GM21825 (cell line): ENCODE measurements at regions not wholly inside any gene's neighbourhood (a gene's known extent, or its start where the extent isn't known, plus 50 kb on each side); places are given as distances from the start of the nearest gene placed in this dataset.

Source experiments
- ATAC-seq: cut with Tn5 transposase; IDR thresholded peaks from one replicate; pipeline ENCODE4 v1.9.1; 2021; ENCODE audit warnings: mild to moderate bottlenecking, moderate library complexity; ENCODE audit not compliant: unreplicated experiment

DNA sequence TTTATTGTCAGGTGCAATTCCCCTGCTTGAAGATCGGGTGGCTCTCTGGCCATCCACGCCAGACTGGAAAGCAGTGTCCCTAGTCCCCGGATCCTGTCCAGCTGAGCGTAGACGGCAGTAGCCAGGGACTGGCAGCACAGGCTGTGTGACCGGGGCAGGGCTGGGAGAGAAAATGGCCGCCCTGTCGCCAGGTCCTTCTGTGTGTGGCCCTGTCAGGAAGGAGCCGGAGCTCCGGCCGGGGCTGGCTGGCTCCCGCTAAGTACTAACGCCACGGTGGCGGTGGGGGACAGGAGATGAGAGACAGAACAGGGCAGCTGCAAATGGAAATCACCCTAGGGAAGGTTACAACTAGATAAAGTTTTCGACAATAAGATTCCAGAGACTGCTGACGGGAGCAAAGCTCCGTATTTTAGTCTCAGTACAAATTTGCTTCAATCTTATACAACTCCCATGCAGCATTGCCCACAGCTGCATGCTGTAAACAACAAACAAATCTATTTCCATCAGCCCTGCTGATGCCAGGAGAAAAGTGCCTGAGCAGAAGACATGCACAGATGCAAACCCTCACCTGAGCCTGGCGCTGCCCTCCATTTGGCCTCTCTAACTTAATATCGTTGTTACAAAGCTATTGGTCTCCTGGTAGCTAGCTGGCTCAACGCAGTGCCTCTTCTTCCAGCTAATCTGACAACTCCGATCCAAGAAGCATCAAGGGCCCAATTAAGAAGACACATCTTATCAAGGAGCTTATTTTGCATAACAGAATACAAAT is 253.0 kb downstream of the TSHZ3 start:
- no peak for ATAC-seq

DNA sequence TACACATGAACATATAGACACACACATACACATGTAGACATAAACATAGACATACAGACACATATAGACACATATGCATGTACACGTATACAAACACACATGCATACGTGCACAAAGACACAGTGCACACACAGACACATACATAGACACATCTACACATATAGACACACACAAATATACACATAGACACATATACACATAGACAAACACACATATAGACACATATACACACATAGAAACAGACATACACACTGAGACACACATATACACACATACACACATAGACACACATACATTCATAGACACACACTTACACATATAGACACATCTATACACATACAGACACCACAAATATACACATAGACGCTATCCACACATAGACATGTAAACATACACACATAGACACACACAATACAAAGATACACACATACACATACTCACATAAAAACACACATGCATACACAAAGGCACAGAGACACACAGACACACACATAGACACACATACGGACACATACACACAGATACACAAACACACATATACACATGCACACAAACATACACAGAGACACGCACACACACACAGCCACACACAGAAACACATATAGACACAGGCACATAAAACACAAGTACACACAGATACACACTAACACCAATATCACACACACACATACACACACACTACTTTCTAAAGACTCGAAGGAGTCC is 254.0 kb downstream of the TSHZ3 start:
- ATAC-seq: no peak

DNA sequence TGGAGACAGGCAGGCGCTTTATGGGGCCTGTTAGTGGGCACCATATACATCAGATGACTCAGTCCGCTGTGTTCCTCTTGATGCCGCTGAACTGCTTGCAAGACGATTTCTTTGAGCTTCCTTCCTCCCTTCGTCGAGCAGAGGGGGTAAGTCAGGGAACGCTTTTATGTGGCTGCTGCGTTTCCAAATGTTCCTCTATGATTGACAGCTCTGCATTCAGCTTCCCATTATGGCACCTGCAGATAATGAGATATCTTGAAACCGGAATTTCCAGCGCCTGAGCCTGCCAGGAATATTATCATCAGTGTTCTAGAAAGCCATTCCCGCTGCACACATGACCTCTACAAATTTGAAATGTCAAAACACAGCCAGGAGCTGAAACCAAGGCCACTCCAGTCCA is 257.0 kb downstream of the TSHZ3 start:
- ATAC-seq: no peak

DNA sequence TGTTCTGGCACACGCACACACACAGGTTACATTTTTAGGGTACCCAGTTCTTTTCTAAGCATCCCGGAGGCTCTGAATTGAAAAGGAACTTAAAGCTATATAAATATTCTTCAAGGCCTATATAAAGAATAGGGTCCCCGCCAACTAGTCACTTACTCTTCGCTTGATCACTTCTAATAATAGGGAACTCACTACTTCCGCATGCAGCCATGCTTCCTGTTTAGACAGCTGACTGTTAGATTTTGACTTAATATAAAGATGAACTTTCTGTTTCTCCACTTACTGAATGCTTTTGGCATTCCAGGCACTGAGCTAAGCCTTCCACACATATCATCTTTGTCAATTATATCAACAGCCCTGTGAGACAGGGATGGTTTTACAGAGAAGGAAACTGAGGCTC is 259.6 kb downstream of the TSHZ3 start:
- no peak for ATAC-seq

DNA sequence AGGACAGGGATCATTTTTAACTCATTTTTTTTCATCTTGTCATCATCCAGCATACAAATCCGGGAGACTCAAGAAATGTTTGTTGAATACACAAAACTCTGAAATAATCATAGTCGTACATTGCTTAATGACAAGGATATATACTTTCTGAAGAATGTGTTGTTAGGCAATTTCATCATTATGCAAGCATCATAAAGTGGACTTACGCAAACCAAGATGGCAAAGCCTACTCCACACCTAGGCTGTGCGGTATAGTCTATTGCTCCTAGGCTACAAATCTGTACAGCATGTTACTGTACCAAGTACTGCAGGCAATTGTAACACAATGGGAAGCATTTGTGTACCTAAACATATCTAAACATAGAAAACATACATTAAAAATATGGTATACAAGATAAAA is 264.1 kb downstream of the TSHZ3 start:
- ATAC-seq: no peak

DNA sequence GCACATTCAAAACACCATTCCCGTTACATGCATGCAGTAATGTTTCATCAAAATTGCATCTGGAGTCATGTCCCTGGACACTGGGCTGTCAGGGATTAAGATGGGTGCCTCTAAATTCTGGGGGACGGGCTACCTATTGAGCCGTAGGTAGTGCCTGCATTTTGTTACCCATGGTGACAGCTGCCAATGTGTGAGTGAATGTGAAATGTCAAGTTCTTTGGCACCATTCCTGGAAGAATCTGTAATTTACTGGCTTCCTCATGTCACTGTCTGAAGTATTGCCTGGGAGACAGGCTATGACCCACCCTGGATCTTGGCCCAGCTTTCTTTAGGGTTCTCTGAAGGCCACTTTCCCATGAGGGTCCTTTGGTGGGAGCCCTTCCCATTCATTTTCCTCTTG is 266.1 kb downstream of the TSHZ3 start:
- no peak for ATAC-seq

DNA sequence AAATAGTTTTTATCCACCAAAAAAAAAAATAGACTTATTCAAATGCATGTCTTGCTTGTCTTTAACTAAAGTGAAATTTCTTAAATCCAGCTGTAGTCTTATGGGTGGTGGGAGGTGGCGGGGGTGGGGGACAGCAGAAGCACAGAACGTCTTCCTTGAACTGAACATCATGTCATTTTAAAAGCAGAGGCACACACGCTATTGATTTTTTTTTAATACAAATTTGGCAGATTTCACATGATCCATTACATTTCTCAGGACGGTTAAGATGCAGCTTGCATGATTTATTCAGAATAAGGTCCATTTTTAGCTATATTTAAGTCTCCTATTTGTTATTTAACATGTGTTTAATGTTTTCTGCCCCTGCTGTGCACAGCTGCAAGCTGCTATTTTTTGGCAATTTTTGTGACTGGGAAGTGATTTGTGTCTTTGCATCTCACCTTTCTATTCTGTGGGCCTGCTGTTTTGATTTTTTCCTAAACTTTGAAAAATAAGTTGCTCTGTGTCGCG is 274.0 kb downstream of the TSHZ3 start:
- ATAC-seq: no peak

DNA sequence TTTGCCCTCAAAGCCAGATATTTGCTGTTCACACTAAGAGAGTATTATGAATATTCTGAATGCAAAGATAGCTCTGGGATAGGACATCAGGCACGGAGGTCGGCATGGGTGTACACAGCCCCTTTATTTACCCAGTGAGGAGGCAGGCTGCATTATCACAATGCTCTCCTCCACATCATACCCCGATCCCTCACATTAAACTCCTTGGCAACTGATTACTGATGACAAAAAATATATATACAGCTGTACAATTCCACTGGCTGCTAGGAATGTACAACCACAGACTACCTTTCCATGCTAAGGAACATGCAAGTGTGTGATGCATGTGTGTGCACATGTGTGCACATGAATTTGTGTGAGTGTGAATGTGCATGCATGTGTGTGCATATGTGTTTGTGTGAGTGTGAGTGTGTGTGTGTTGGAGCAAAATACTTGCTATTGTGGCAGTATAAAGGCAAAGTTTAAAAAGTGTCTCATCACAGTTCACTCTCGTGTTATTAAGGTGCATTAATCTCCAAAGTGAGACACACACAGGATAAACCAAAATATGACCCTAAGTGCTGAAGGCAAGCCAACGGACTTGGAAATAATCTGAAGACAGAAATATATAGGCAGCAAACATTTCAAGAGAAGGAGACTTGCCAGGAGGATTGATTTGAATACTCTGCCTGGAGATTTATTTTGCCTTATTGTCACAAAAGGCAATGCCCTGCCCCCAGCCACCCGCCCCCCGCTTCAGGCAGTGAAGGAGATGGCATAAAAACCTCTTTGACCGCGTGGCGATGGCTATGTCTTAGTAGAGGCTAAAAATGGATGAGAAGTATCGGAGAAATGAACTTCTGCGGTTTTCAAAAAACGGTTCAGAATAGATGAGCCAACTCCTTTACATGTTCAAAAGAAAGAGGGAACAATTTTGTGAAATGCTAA is 274.8 kb downstream of the TSHZ3 start:
- ATAC-seq: no peak

DNA sequence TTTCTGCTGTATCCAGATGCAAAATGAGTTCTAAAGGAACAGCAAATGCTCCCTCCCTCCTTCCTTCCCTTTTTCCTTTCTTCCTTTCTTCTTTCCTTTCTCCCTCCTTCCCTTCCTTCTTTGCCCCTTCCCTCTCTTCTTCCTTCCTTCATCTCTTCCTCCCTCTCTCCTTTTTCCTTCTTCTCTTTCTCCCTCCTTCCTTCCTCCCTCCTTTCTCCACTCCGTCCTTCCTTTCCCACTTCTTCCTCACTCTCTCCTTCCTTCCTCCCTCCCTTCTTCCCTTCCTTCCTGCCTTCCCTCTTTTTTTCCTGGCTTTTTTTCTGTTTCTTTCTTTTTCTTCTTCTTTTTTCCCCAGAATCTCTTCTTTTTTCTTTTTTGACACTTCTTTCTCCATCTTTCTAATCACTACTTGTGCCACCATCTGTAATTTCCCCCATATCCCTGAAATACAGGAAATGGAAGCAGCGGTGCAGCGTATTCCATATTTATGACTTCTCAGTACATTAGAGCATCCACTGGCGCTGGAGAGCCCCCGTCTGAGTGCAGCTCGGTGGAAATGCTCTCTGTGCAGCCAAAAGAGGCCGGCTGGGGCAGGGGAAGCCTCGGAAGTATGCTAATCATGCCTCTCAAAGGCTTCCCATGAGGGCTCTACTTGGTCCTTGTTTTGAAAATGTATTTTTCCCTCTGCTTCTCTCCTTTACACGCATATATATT is 275.6 kb downstream of the TSHZ3 start:
- no peak for ATAC-seq

DNA sequence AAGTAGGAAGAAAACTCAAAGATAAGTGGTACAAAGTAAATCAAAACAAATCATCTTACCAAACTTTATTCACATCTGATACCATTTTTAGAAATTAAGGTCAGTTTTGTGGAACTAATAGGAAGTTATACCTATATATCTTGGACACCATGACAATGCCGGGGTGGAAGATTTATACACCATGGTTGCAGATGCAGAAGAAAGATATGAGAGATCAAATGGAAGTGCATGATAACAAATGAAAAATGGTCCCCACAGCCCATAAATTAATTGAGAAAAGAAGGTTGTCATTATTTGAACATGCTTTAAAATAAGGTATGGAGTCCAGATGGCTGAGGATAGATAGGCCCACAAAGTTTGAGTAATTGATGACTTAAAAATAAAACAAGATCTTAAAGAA is 276.8 kb downstream of the TSHZ3 start:
- ATAC-seq: no peak

DNA sequence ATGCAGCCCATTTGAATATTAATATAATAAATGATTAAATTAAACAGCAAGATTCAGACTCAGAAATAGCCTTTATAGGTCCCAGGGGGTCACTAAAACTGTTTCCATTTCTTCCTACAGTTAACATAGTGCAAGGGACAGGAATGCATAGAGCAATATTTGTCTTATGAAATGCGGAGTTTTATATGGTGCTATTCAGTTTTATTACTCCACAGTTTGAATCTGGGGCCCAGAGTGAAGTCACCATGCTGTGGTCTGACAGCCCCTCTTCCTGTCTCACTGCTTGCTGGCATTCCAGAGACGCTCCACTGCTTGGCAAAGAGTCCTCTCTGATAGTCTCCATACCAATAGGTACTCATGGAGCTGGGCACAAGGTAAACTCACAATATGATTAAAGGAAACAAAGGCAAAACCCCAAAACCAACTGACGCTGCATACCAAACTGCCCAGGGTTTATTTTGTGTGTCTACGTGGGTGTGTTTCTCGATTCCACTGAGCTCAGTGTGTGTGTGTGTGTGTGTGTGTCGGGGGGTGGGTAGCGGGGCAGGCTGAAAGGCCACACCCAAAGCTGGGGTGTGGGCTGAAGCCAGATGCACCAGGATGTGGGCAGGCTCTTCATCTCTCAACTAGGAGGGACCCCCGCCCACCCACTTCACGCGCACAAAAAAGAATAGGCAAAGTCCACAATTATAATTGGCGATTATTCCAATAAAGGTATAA is 277.9 kb downstream of the TSHZ3 start:
- ATAC-seq: no peak

DNA sequence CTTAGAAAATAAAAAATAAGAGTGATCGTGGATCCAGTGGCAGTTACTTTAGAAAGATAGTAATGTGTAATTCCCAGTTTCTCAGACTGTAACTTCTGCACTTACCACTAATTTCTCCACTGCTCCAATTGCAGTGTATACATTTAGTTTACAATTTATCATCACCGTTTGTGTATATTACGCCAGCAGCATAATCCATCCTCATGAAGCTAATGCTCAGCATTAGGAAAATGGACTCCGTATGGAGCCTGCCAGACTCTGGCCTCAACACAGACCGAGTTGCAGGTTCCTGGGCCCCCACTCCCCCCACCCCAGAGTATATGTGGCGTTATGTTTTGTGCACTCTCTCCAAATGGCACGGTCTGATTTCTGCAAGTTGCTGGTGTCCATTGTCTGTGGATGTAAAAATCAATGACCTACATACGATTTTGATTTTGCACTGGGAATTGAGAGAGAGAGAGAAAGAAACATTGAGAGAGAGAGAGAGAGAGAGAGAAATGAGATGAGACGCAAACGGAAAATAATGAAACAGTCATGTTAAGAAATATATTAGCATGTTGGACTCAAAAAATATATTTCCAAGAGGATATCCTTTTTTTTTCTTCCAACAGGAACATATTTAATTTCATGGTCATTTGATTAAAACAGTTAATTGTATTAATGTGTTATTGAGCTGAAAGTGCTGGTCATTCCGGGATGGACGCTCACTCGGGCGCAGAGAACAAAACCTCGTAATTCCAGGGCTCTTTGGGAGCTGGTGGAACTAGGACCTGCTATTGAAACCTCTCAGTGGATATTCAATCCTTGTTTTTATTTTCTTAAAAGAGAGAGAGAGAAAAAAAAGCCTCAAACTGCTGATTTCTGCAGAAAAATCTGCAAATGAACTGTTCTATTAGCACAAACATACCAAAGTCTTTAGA is 278.8 kb downstream of the TSHZ3 start:
- ATAC-seq: no peak

DNA sequence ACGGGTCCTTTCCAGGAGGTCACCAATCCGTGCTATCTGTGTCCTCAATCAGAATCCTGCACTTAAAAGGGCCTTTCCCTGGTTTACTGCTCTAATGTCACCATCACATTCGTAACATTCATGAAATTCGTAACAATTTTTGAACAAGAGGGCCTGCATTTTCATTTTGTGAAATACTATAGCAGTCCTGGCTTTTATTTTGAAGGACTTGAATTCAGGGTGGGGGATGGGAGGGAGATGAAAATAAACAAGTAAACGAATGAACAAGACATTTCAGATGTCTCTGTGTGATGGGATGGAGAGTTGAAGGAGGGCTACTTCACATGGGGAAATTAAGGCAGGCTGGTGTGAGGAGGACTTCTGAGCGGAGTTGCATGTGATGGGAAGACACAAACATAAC is 281.0 kb downstream of the TSHZ3 start:
- no peak for ATAC-seq

DNA sequence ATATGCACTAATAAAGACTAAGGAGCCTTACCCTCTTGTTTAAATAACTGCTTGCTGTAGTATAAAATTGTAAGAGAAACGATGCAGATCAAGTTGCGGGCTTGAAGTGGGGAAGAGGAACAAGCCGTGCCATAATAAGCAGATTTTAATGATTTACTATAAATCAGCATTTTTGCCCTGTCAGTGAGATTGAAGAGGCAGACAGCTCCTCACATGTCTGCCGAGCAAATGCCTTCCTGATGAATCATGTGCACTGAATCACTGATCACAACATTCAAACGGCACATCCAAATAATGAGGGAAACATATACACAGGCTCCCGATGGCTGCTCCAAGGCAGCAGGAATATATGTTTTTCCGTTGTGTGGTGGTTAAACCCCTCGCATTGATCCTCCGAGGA is 282.9 kb downstream of the TSHZ3 start:
- ATAC-seq: no peak

DNA sequence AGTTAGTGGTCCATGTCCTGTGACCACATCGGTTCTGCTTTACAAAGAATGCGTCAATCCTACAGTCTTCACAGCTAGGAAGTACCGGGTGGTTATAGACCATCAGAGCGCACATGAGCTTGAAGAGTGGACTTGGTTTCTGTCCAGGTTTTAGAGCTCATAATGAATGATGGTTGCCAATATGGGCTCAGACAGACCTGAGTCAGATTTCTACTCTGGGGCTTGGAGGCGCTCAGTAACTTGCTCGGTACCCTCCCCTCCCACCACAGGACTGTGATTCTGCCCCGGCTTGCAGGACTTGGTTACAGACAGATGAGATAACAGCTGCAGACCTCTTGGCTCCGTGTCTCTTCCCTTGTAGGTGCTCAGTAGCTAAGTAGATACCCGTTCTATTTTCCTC is 284.7 kb downstream of the TSHZ3 start:
- no peak for ATAC-seq

DNA sequence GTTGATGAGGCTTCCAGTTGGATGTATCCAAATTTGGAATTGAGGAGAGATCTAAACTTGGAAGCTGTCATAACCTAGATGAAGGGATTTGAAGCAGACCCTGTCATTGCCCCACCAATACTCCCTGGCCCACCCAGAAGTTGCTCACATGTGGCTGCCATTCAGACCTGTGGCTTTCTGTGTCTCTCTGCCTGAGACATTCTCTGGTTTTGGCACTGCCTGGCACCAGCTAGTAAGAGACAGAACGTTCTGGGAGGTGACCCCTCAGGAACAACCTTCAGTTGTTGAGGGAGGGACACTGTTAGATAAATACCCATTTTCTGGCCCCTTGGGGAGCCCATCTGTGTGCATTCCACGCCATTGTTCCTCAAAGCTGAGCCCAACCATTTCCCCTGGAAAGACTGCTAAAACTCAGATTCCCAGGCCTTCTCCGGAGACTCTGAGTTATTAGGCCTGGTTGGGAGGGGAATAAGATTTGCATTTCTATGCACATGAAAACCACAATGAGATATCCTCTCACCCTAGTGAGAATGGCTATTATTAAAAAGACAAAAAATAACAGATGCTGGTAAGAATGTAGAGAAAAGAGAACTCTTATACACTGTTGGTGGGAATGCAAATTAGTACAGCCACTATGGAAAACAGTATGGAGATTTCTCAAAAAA is 290.4 kb downstream of the TSHZ3 start:
- ATAC-seq: no peak

DNA sequence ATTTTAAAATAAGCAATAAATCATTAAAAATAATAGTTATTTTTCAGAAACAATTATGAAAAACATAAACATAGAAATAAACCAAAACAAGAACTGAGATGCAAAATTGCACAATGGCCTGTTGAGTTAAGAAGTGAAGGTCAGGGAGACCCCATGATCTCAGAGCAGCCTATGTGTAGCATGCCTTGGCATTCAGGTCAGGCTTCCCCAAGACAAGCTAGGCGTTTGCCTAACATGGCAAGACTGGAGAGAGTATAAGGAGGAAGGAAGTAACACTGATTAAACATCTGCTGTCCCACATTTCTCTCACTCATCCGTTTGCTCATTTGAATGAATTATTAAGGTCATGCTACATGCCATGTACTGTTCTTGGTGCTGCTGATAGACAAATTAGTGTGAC is 291.8 kb downstream of the TSHZ3 start:
- ATAC-seq: no peak

DNA sequence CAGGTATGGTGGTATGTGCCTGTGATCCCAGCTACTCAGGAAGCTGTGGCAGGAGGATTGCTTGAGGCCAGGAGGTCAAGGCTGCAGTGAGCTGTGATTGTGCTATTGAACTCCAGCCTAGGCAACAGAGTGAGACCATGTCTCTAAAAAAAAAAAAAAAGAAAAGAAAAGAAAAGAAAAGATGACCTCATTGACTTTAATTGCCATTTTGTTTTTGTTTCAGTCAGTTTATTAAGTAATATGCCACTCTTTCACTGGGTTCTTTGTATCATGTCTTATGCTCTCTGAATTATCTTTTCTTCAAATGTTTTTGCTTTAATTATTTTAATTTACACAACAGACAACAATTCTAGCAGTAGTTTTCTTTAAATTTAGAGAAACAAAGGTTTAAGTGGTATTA is 293.8 kb downstream of the TSHZ3 start:
- ATAC-seq: no peak

DNA sequence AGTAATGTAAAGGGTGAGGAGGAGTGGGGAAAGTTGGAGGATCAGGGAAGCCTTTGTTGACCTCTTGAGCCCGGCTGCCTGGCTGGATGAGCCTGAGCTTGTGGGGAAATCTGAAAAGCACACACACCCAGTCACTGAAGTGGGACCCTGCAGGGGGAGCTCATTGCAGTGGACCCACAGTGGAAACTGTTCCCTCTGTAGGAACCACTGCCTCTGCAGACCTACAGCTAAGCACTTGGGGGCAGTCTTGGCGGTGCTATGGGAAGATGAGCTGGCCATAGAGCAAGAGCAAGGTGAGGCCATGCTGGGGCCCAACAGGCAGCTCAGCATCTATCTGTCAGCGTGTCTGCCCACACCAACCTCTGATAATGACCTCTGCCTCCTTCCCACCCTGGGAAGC is 294.8 kb downstream of the TSHZ3 start:
- ATAC-seq: no peak
